Activated naive CD4-positive, alpha-beta T cell (primary cell): ENCODE measurements at regions not wholly inside any gene's neighbourhood (a gene's known extent, or its start where the extent isn't known, plus 50 kb on each side); places are given as distances from the start of the nearest gene placed in this dataset.
"Not testable (repeated sequence)": the region's sequence is repeated elsewhere in the genome, so short reads cannot be mapped to it uniquely, and the experiment has no call there.

Experiments
- DNase-seq, 4 experiments: peaks; one replicate each; lab custom pipeline; 2025; lab: John Stamatoyannopoulos, UW

- DNase-seq = no peak
These were observed 271.5 kb upstream of the C16orf82 start for GRCh38 chr16:26795184-26795583.

GRCh38 chr16:26801628-26802027 is 265.1 kb upstream of the C16orf82 start:
- no peak for DNase-seq

GRCh38 chr16:26802440-26802839 is 264.3 kb upstream of the C16orf82 start:
- no peak for DNase-seq

GRCh38 chr16:26802965-26803364 is 263.8 kb upstream of the C16orf82 start:
- DNase-seq = no peak

- DNase-seq = no peak
These were observed 260.1 kb upstream of the C16orf82 start for GRCh38 chr16:26806657-26807056.

GRCh38 chr16:26809461-26809860 is 257.3 kb upstream of the C16orf82 start:
- no peak for DNase-seq

GRCh38 chr16:26816266-26816665 is 250.5 kb upstream of the C16orf82 start:
- no peak for DNase-seq

- no peak for DNase-seq
These were observed 249.7 kb upstream of the C16orf82 start for GRCh38 chr16:26816885-26817571.

GRCh38 chr16:26818393-26818792 is 248.3 kb upstream of the C16orf82 start:
- DNase-seq = no peak

GRCh38 chr16:26824469-26824868 is 242.3 kb upstream of the C16orf82 start:
- DNase-seq = no peak

- no peak for DNase-seq
These were observed 240.2 kb upstream of the C16orf82 start for GRCh38 chr16:26826500-26826899.

- DNase-seq = no peak
These were observed 239.3 kb upstream of the C16orf82 start for GRCh38 chr16:26827386-26827785.

GRCh38 chr16:26830428-26831127 is 236.1 kb upstream of the C16orf82 start:
- no peak for DNase-seq

GRCh38 chr16:26836114-26836513 is 230.6 kb upstream of the C16orf82 start:
- not testable (repeated sequence) for DNase-seq

- DNase-seq = no peak
These were observed 227.8 kb upstream of the C16orf82 start for GRCh38 chr16:26838931-26839330.

- DNase-seq = no peak
These were observed 226.0 kb upstream of the C16orf82 start for GRCh38 chr16:26840691-26841090.

GRCh38 chr16:26856271-26856670 is 210.5 kb upstream of the C16orf82 start:
- no peak for DNase-seq

- no peak for DNase-seq
These were observed 209.9 kb upstream of the C16orf82 start for GRCh38 chr16:26856791-26857190.

- DNase-seq = no peak
These were observed 209.4 kb upstream of the C16orf82 start for GRCh38 chr16:26857371-26857770.

GRCh38 chr16:26860506-26860905 is 206.2 kb upstream of the C16orf82 start:
- DNase-seq = no peak

GRCh38 chr16:26863931-26864330 is 202.8 kb upstream of the C16orf82 start:
- DNase-seq = no peak

- not testable (repeated sequence) for DNase-seq
These were observed 192.4 kb upstream of the C16orf82 start for GRCh38 chr16:26874318-26874717.

GRCh38 chr16:26877421-26877820 is 189.3 kb upstream of the C16orf82 start:
- no peak for DNase-seq

GRCh38 chr16:26885674-26886073 is 181.1 kb upstream of the C16orf82 start:
- no peak for DNase-seq
